Progenitor cell of endocrine pancreas (in vitro differentiated cells): ENCODE measurements at regions not wholly inside any gene's neighbourhood (a gene's known extent, or its start where the extent isn't known, plus 50 kb on each side); places are given as distances from the start of the nearest gene placed in this dataset.

Source experiments
- DNase-seq: peaks from one replicate; pipeline ENCODE4 v3.0.0; 2021; ENCODE audit warnings: low spot score; ENCODE audit not compliant: unreplicated experiment
- H3K27ac Mint-ChIP-seq: 2 replicates; pipeline ENCODE4 v1.8.0; 2021; ENCODE audit warnings: mild to moderate bottlenecking, moderate library complexity, mixed read lengths
- H3K27me3 Mint-ChIP-seq: 2 replicates; pipeline ENCODE4 v1.8.0; 2021; ENCODE audit warnings: mixed read lengths
- H3K36me3 Mint-ChIP-seq: 2 replicates; pipeline ENCODE4 v1.8.0; 2022; ENCODE audit warnings: mixed read lengths; ENCODE audit not compliant: insufficient read depth
- H3K4me1 Mint-ChIP-seq: 2 replicates; pipeline ENCODE4 v1.8.0; 2021; ENCODE audit warnings: low read depth, mixed read lengths
- H3K4me3 Mint-ChIP-seq: 2 replicates; pipeline ENCODE4 v1.8.0; 2021; ENCODE audit warnings: low read depth, mild to moderate bottlenecking, moderate library complexity, mixed read lengths
- H3K9me3 Mint-ChIP-seq: 2 replicates; pipeline ENCODE4 v1.8.0; 2021; ENCODE audit warnings: low read depth, mixed read lengths
- CTCF ChIP-seq: fragments of 200-600 bp; sonication (generic); IDR thresholded peaks from one replicate; pipeline ENCODE4 v1.5.0; 2021; ENCODE audit warnings: antibody characterized with exemption, mild to moderate bottlenecking; ENCODE audit not compliant: unreplicated experiment

GRCh38 chr9:88753691-88754367 lies 218.9 kb downstream of the NXNL2 start:
- no peaks in the 10 kb centered on the region for H3K27me3 Mint-ChIP-seq
- no peaks in the 10 kb centered on the region for H3K9me3 Mint-ChIP-seq
- no peak for DNase-seq
- no peaks in the 10 kb centered on the region for H3K36me3 Mint-ChIP-seq
- H3K27ac Mint-ChIP-seq, result no peak overlapping the region
- no peaks in the 10 kb centered on the region for H3K4me1 Mint-ChIP-seq
- H3K4me3 Mint-ChIP-seq, result no peak overlapping the region
- no peak for TF ChIP-seq CTCF

- Mint-ChIP-seq H3K4me1 (no peaks in the 10 kb centered on the region), H3K27me3 (no peaks in the 10 kb centered on the region), H3K9me3 (no peaks in the 10 kb centered on the region), H3K36me3 (no peaks in the 10 kb centered on the region), H3K27ac (no peak overlapping the region), H3K4me3 (no peak overlapping the region)
- no peak for DNase-seq
- no peak for TF ChIP-seq CTCF
Measured at GRCh38 chr9:88754452-88754851, 219.5 kb downstream of the NXNL2 start.

GRCh38 chr9:88754886-88755285 lies 219.9 kb downstream of the NXNL2 start:
- Mint-ChIP-seq H3K27me3 (no peaks in the 10 kb centered on the region), H3K27ac (no peak overlapping the region), H3K36me3 (no peaks in the 10 kb centered on the region), H3K4me1 (no peaks in the 10 kb centered on the region), H3K9me3 (no peaks in the 10 kb centered on the region), H3K4me3 (no peak overlapping the region)
- no peak for DNase-seq
- TF ChIP-seq CTCF, result no peak

GRCh38 chr9:88757406-88758010 lies 222.5 kb downstream of the NXNL2 start:
- no peak for TF ChIP-seq CTCF
- Mint-ChIP-seq H3K9me3 (no peaks in the 10 kb centered on the region), H3K36me3 (no peaks in the 10 kb centered on the region), H3K4me1 (no peaks in the 10 kb centered on the region), H3K27me3 (no peaks in the 10 kb centered on the region), H3K27ac (no peak overlapping the region), H3K4me3 (no peak overlapping the region)
- DNase-seq, result no peak

- Mint-ChIP-seq H3K27ac (peak overlapping the region; percentile 29), H3K27me3 (no peaks in the 10 kb centered on the region), H3K4me3 (no peak overlapping the region), H3K4me1 (no peaks in the 10 kb centered on the region), H3K36me3 (no peaks in the 10 kb centered on the region), H3K9me3 (no peaks in the 10 kb centered on the region)
- no peak for TF ChIP-seq CTCF
- no peak for DNase-seq
Measured at GRCh38 chr9:88759364-88759763, 224.4 kb downstream of the NXNL2 start.
